HUDEP-2 (cell line): ENCODE measurements at regions not wholly inside any gene's neighbourhood (a gene's known extent, or its start where the extent isn't known, plus 50 kb on each side); places are given as distances from the start of the nearest gene placed in this dataset.

Experiments used
- DNase-seq, 76 experiments: peaks; one replicate each; lab custom pipeline; 2025; ENCODE audit not compliant: unreplicated experiment in 76 of 76; lab: John Stamatoyannopoulos, UW

GRCh38 chr6:140073456-140073855 is 699.0 kb upstream of the CITED2 start:
- DNase-seq, result no peak

DNA sequence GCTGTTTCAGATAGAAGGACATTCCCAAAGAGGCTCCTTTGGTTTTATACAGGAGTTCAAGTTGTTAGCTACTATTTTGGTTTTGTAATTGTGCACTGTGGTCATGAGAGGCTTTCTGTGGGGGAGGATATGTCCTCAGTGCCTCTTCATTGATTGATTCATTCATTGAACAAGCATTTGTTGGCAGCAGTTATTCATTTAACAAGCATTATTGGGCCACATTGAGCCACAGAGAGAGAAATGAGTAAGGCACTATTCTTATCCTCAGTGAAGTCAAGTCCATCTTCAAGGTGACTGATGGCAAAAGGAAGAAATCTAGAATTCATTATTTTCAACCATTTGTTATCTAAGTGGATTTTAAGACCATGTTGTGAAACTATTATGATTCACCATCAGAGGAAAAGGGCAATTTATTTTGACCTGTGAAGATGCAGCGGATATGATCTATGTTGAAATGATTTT is 697.2 kb upstream of the CITED2 start:
- no peak for DNase-seq

DNA sequence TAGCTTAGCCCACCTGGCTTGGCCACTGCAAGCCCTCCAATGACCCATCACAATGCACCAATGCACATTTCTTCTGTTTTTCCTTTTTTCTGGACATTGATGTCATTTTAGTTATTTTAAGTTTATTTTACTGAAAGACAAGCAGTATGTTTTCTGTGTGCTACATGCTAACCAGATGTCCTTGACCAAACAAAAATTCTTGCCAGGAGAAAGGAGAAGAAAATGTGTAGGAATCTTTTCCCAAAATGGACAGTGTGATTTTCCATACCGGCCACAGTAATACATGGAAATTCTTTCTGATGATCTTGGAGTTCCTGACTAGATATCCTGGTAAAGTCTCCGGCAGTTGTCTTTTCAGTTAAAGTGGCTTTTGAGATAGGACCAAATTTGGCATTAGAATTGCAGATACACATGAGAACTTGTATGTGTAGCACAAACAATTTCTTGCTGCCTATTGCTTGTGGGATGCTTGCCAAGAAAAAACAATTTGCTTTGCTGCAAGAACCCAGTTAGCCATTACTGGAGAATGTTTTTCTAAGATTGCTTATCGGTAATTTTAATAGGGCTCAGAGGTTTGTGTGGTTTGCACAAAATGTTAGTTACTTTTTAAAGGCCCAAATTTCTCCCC is 696.5 kb upstream of the CITED2 start:
- no peak for DNase-seq

- DNase-seq, result no peak
Observed at GRCh38 chr6:140069576-140069975, 695.1 kb upstream of the CITED2 start.

DNA sequence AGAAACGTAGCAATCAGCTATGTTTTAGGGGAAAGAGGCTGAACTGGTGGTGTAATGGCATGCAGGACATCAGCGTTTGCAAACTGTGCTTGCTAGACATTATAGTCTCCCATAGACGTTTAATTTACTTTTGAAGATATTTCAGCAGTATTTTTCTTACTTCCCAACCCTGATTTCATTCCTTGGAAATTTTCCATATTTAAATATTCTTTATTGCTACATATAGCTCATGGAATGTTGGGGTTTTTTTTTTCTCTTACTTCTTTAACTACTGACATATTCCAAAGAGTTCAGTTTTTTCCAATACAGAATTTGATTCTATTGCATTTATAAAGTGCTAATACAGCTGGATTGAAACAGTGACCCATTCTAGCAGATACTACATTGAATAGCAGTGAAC is 694.4 kb upstream of the CITED2 start:
- no peak for DNase-seq

- DNase-seq, result no peak
Observed at GRCh38 chr6:140064366-140064765, 689.9 kb upstream of the CITED2 start.

DNA sequence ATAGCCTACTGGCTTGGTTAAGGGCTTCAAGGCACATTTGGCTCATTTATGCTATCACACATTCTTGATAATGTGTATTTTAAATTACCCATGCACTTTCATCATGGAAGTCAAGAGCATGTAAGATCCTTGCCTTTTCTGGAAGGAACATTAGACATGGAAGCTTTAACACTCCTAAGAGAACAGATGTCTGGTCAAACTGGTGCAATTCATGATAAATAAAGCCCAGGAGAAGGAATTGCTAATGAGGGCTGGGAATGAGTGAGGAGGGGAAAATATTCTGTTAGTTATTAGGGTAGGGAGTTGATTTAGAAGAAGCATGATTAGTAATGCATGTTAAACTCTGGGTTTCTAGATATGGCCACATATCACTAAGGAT is 688.6 kb upstream of the CITED2 start:
- DNase-seq, result no peak

DNA sequence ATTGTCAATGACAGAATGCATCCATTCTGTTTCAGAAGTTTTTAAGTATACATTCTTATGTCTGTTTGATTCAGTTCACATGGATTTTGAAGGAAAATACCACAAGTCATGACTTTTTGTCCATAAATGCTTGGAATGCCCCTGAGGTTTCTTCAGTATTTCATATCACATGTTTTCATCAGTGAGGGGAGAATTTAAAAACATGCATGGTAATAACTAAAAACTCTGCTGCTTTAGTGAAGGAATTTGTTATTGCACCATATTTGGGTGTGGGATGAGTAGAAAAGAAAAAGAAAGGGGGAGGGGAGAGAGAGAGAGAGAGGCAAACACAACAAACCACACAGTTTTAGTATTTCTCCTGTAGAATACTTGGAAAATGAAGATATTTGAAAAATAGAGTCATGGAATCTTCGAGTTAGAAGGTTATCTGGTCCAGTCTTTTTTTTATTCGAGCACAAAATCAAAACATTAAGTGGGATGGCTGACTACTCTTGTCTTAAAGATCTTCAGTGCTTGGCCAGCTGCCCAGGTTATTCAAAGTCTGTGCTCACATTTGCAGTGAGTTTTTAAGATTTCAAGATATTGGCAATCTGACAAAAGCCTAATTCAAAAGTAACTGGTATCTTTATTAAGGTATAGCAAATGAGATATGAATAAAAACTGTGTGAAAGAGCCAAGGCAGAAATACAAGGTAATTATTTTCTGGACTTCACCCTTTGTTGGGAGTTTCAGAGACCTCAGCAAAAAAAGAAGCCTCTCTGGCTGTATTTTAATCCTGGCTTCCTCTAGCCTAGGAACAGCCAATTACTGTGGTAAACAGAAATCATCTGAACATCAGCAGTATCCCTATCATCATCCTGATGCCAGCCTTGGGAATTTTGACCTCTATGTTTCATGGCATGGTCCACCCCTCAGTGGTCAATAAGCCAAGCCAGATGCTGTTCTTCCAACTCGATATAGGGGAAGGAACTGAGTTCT is 687.9 kb upstream of the CITED2 start:
- DNase-seq, result peak in 6 of 76 experiments; percentile 3 to 50 (median 14)

- no peak for DNase-seq
Observed at GRCh38 chr6:140061110-140062042, 686.9 kb upstream of the CITED2 start.

DNA sequence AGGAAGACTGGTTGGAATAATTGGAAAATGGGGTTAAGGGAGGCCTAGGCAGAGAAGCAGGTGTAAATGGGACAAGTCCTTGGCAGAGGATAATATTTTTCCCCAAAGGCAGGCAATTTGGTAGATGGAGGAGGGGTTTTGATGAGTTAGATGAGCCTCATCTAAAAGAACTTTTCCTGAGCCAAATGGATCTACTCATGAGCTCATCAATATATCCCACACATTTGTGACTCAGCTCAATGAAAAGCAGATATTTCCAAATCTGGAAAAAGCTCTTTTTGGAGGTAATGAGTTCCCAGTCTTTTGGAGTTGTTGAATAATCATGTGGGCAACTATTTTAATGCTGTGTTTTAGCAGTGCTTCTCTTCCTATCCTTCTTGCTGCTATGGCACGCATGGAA is 685.5 kb upstream of the CITED2 start:
- no peak for DNase-seq

- no peak for DNase-seq
Observed at GRCh38 chr6:140058863-140059262, 684.4 kb upstream of the CITED2 start.

GRCh38 chr6:140052736-140053729 is 678.6 kb upstream of the CITED2 start:
- no peak for DNase-seq

- DNase-seq, result no peak
Observed at GRCh38 chr6:140051521-140052512, 677.4 kb upstream of the CITED2 start.

- no peak for DNase-seq
Observed at GRCh38 chr6:140050101-140050995, 675.9 kb upstream of the CITED2 start.

DNA sequence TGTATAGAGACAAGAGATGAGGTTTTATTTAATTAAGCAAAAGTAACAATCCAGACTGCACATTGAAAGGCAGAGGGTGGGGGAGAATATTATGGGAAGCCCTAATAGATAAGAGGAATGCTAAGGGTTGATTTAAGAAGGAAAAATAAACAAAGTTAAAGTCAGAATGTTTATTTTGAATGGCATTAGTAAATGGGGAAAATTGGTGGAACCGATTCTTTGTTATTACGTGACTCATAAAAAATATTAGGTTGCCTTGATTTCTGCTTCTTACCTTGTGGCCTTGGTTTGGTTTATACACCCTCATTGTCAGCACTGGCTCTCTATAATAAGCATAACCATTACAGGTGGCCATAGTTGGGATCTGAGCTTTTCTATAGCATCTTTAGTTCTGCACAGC is 674.8 kb upstream of the CITED2 start:
- DNase-seq, result no peak

GRCh38 chr6:140048202-140048790 is 673.8 kb upstream of the CITED2 start:
- DNase-seq, result no peak

- no peak for DNase-seq
Observed at GRCh38 chr6:140047321-140047720, 672.9 kb upstream of the CITED2 start.
